ENCODE measurements at regions not wholly inside any gene's neighbourhood (a gene's known extent, or its start where the extent isn't known, plus 50 kb on each side); places are given as distances from the start of the nearest gene placed in this dataset.

- DNase-seq = no peak
- intact Hi-C loops (cut with DNase I) = no loop called here
- WGBS, 4 donors = 38 to 66% (median 59%) methylated on average over 4 of the region's 4 CpGs
- no peak for TF ChIP-seq CTCF (IDR thresholded peaks at IDR 0.05)
- TF ChIP-seq POLR2A (IDR thresholded peaks at IDR 0.05) = no peak
- no peaks in the 10 kb centered on the region for H3K9me3 ChIP-seq (replicated peaks in 1 of 3)
- no peak overlapping the region for H3K4me3 ChIP-seq
- H3K27me3 ChIP-seq = no peaks in the 10 kb centered on the region
- H3K36me3 ChIP-seq (replicated peaks in 1 of 2) = no peaks in the 10 kb centered on the region
- H3K4me1 ChIP-seq (replicated peaks in 1 of 2) = no peaks in the 10 kb centered on the region
- H3K27ac ChIP-seq = no peak overlapping the region
Observed at GRCh38 chr6:132934496-132934895, 120.1 kb downstream of the RPS12 start.

- intact Hi-C loops (cut with DNase I) = no loop called here
- WGBS, 4 donors = 54 to 71% (median 61%) methylated on average over 2 of the region's 2 CpGs
- H3K4me3 ChIP-seq = no peak overlapping the region
- H3K9me3 ChIP-seq (replicated peaks in 1 of 3) = no peaks in the 10 kb centered on the region
- no peak overlapping the region for H3K27ac ChIP-seq
- no peak for DNase-seq
- no peaks in the 10 kb centered on the region for H3K4me1 ChIP-seq (replicated peaks in 1 of 2)
- H3K36me3 ChIP-seq (replicated peaks in 1 of 2) = no peaks in the 10 kb centered on the region
- TF ChIP-seq CTCF (IDR thresholded peaks at IDR 0.05) (no peak), POLR2A (IDR thresholded peaks at IDR 0.05) (no peak)
- no peaks in the 10 kb centered on the region for H3K27me3 ChIP-seq
Observed at GRCh38 chr6:132936646-132937045, 122.3 kb downstream of the RPS12 start.

- Histone ChIP-seq H3K27me3 (no peaks in the 10 kb centered on the region), H3K9me3 (replicated peaks in 1 of 3) (no peaks in the 10 kb centered on the region), H3K4me1 (replicated peaks in 1 of 2) (no peaks in the 10 kb centered on the region), H3K36me3 (replicated peaks in 1 of 2) (no peaks in the 10 kb centered on the region), H3K4me3 (no peak overlapping the region), H3K27ac (no peak overlapping the region)
- intact Hi-C loops (cut with DNase I) = no loop called here
- TF ChIP-seq POLR2A (IDR thresholded peaks at IDR 0.05) (no peak), CTCF (IDR thresholded peaks at IDR 0.05) (peak in 3 of 6 experiments; percentile 16 to 45 (median 21))
- DNase-seq = peak in 6 of 7 donors; percentile 20 to 68 (median 44)
- WGBS, 4 donors = 21 to 28% (median 22%) methylated on average over 5 of the region's 5 CpGs
Observed at GRCh38 chr6:132937466-132937906, 123.1 kb downstream of the RPS12 start.

GRCh38 chr6:132948889-132949288 is 134.5 kb downstream of the RPS12 start:
- intact Hi-C loops (cut with DNase I) = no loop called here
- WGBS, 4 donors = 56 to 86% (median 72%) methylated on average over 5 of the region's 5 CpGs

More at GRCh38 chr6:132948889-132949288, 134.5 kb downstream of the RPS12 start:
- TF ChIP-seq CTCF (IDR thresholded peaks at IDR 0.05) (no peak), POLR2A (IDR thresholded peaks at IDR 0.05) (no peak)
- H3K27ac ChIP-seq = no peak overlapping the region
- no peaks in the 10 kb centered on the region for H3K36me3 ChIP-seq (replicated peaks in 1 of 2)
- DNase-seq = no peak
- no peak overlapping the region for H3K4me3 ChIP-seq
- H3K4me1 ChIP-seq (replicated peaks in 1 of 2) = no peaks in the 10 kb centered on the region
- H3K9me3 ChIP-seq (replicated peaks in 1 of 3) = no peaks in the 10 kb centered on the region
- H3K27me3 ChIP-seq = peaks cover 4% of the 10 kb centered on the region
